Epithelial cell of esophagus (primary cell): ENCODE measurements at regions not wholly inside any gene's neighbourhood (a gene's known extent, or its start where the extent isn't known, plus 50 kb on each side); places are given as distances from the start of the nearest gene placed in this dataset.

ENCODE experiments used
- DNase-seq: peaks from one replicate; pipeline ENCODE4 v3.0.0; 2010; ENCODE audit warnings: low read depth
- H3K4me3 ChIP-seq: 2 replicates; pipeline ENCODE4 v1.5.1; 2011; ENCODE audit warnings: mild to moderate bottlenecking, low read length, control low read depth
- TF ChIP-seq, protein P1 (sequence below): IDR thresholded peaks from 2 replicates; pipeline ENCODE4 v1.5.1; 2011; ENCODE audit warnings: low read depth, mild to moderate bottlenecking, low read length, control low read depth, inconsistent platforms; ENCODE audit not compliant: insufficient read depth; ENCODE audit errors: missing control alignments

DNA sequence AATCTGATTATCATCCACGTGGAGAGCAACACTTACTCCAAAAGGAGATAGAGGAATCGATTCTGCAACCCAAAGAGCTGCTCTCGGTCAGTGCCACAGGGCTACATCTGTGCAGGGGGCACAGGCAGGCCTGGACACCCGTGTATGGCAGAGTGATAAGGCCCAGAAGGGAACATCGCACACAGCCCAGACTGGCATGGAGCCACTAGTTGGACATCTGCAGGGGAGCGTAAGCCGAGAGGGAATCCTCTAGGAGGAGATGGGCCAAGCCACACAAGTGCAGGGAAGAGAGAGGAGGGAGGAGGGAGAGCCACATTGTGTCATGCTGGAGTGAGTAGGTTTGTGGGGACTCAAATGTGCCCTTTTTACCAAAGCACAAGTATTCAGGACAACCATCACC, 50.4 kb upstream of the ENTPD6 start:
- TF ChIP-seq, protein P1, sequence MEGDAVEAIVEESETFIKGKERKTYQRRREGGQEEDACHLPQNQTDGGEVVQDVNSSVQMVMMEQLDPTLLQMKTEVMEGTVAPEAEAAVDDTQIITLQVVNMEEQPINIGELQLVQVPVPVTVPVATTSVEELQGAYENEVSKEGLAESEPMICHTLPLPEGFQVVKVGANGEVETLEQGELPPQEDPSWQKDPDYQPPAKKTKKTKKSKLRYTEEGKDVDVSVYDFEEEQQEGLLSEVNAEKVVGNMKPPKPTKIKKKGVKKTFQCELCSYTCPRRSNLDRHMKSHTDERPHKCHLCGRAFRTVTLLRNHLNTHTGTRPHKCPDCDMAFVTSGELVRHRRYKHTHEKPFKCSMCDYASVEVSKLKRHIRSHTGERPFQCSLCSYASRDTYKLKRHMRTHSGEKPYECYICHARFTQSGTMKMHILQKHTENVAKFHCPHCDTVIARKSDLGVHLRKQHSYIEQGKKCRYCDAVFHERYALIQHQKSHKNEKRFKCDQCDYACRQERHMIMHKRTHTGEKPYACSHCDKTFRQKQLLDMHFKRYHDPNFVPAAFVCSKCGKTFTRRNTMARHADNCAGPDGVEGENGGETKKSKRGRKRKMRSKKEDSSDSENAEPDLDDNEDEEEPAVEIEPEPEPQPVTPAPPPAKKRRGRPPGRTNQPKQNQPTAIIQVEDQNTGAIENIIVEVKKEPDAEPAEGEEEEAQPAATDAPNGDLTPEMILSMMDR = no peak
- no peak overlapping the region for H3K4me3 ChIP-seq
- DNase-seq = no peak
